Suprapubic skin (tissue), 3 donors: ENCODE measurements at regions not wholly inside any gene's neighbourhood (a gene's known extent, or its start where the extent isn't known, plus 50 kb on each side); places are given as distances from the start of the nearest gene placed in this dataset.

Source experiments
- CTCF ChIP-seq, 2 donors: fragments of 200-600 bp in 1 of 2; fragments of 450-650 bp in 1 of 2; sonication (generic) in 1 of 2; IDR thresholded peaks; one replicate each; pipeline ENCODE4 v1.5.1; 2016 to 2019; ENCODE audit warnings: antibody characterized with exemption in 2 of 2, mild to moderate bottlenecking in 1 of 2, moderate library complexity in 1 of 2
- POLR2A ChIP-seq, 2 donors: fragments of 450-650 bp; IDR thresholded peaks; one replicate each; pipeline ENCODE4 v1.6.1; 2017; ENCODE audit warnings: antibody characterized with exemption in 2 of 2, mild to moderate bottlenecking in 2 of 2, moderate library complexity in 2 of 2

GRCh38 chr1:95506736-95507414 is 272.9 kb downstream of the RWDD3 start:
- TF ChIP-seq CTCF (IDR thresholded peaks at IDR 0.05) = no peak
- TF ChIP-seq POLR2A (IDR thresholded peaks at IDR 0.05) = no peak
